GM18498 (cell line): ENCODE measurements at regions not wholly inside any gene's neighbourhood (a gene's known extent, or its start where the extent isn't known, plus 50 kb on each side); places are given as distances from the start of the nearest gene placed in this dataset.
"Not testable (repeated sequence)": the region's sequence is repeated elsewhere in the genome, so short reads cannot be mapped to it uniquely, and the experiment has no call there.

Experiments
- ATAC-seq: cut with Tn5 transposase; IDR thresholded peaks from one replicate; pipeline ENCODE4 v1.9.1; 2021; ENCODE audit warnings: mild to moderate bottlenecking, moderate library complexity; ENCODE audit not compliant: unreplicated experiment

- ATAC-seq: no peak
Measured at GRCh38 chr7:156021471-156021870, 209.2 kb upstream of the SHH start.

GRCh38 chr7:156020566-156020965, 208.3 kb upstream of the SHH start:
- ATAC-seq: no peak

GRCh38 chr7:156019776-156020565, 207.7 kb upstream of the SHH start:
- ATAC-seq: no peak

- ATAC-seq: no peak
Measured at GRCh38 chr7:156019308-156019707, 207.0 kb upstream of the SHH start.

- ATAC-seq: no peak
Measured at GRCh38 chr7:156017916-156018700, 205.8 kb upstream of the SHH start.

GRCh38 chr7:156017431-156017830, 205.2 kb upstream of the SHH start:
- no peak for ATAC-seq

GRCh38 chr7:156015237-156016020, 203.2 kb upstream of the SHH start:
- no peak for ATAC-seq

- no peak for ATAC-seq
Measured at GRCh38 chr7:156014808-156015207, 202.5 kb upstream of the SHH start.

GRCh38 chr7:156014201-156014600, 201.9 kb upstream of the SHH start:
- ATAC-seq: peak; percentile 84

GRCh38 chr7:156012412-156012811, 200.1 kb upstream of the SHH start:
- no peak for ATAC-seq

- ATAC-seq: no peak
Measured at GRCh38 chr7:156009569-156009968, 197.3 kb upstream of the SHH start.

- not testable (repeated sequence) for ATAC-seq
Measured at GRCh38 chr7:156006876-156007275, 194.6 kb upstream of the SHH start.

GRCh38 chr7:156006024-156006423, 193.8 kb upstream of the SHH start:
- no peak for ATAC-seq

GRCh38 chr7:156005202-156005691, 193.0 kb upstream of the SHH start:
- ATAC-seq: no peak

GRCh38 chr7:156004265-156005201, 192.3 kb upstream of the SHH start:
- ATAC-seq: no peak

GRCh38 chr7:156003220-156004162, 191.2 kb upstream of the SHH start:
- no peak for ATAC-seq

GRCh38 chr7:156002362-156003066, 190.3 kb upstream of the SHH start:
- no peak for ATAC-seq

GRCh38 chr7:156001496-156002260, 189.4 kb upstream of the SHH start:
- no peak for ATAC-seq
